Liver (tissue), 3 donors: ENCODE measurements at regions not wholly inside any gene's neighbourhood (a gene's known extent, or its start where the extent isn't known, plus 50 kb on each side); places are given as distances from the start of the nearest gene placed in this dataset.

ENCODE experiments used
- JUND ChIP-seq, 2 donors: IDR thresholded peaks; 2 replicates each; pipeline ENCODE4 v1.6.1; 2016; ENCODE audit warnings: antibody characterized with exemption in 2 of 2
- TF ChIP-seq, protein P1 (sequence below): IDR thresholded peaks from 2 replicates; pipeline ENCODE4 v1.6.1; 2016; ENCODE audit warnings: antibody characterized with exemption
- TF ChIP-seq, protein P2 (sequence below): fragments of 150-350 bp; IDR thresholded peaks from 2 replicates; pipeline ENCODE4 v1.5.1; 2017; ENCODE audit warnings: improper control_type of control experiment, low read depth, low read length; ENCODE audit not compliant: missing input control
- donor health status: healthy.
- donor health status: healthy.

DNA sequence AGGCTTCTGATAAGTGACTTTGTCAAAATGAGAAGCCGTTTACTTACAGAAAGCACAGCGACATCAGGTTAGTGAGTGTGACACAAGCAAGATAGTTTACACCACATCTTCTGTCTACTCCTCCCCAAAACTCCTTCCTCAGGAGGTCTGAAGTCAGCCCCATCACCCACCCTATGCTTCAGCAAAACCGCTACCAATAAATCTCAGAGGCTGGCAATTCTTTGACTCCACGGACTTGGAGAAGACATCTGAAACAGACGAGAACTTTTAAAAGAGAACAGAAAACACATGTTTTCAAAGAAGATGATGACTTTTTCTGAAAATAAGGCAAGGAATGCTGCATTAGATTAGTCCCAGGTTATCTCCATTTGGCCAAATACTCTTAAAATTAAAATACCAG, 261.1 kb downstream of the TBC1D4 start:
- TF ChIP-seq, protein P1, sequence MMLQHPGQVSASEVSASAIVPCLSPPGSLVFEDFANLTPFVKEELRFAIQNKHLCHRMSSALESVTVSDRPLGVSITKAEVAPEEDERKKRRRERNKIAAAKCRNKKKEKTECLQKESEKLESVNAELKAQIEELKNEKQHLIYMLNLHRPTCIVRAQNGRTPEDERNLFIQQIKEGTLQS, result no peak
- TF ChIP-seq, protein P2, sequence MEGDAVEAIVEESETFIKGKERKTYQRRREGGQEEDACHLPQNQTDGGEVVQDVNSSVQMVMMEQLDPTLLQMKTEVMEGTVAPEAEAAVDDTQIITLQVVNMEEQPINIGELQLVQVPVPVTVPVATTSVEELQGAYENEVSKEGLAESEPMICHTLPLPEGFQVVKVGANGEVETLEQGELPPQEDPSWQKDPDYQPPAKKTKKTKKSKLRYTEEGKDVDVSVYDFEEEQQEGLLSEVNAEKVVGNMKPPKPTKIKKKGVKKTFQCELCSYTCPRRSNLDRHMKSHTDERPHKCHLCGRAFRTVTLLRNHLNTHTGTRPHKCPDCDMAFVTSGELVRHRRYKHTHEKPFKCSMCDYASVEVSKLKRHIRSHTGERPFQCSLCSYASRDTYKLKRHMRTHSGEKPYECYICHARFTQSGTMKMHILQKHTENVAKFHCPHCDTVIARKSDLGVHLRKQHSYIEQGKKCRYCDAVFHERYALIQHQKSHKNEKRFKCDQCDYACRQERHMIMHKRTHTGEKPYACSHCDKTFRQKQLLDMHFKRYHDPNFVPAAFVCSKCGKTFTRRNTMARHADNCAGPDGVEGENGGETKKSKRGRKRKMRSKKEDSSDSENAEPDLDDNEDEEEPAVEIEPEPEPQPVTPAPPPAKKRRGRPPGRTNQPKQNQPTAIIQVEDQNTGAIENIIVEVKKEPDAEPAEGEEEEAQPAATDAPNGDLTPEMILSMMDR, result no peak
- TF ChIP-seq JUND (IDR thresholded peaks at IDR 0.05), result no peak
